ENCODE measurements at regions not wholly inside any gene's neighbourhood (a gene's known extent, or its start where the extent isn't known, plus 50 kb on each side); places are given as distances from the start of the nearest gene placed in this dataset.

GRCh38 chr14:101357559-101358319 lies 203.6 kb upstream of the DIO3 start:
- Mint-ChIP-seq H3K27ac (no peak overlapping the region), H3K4me1 (no peaks in the 10 kb centered on the region), H3K27me3 (peaks cover 15 to 37% of the 10 kb centered on the region in 2 donors), H3K36me3 (no peaks in the 10 kb centered on the region), H3K9me3 (peaks cover 2 to 13% (median 5%) of the 10 kb centered on the region in 5 donors), H3K4me3 (no peak overlapping the region)
- ChIA-PET CTCF (no interaction called here), POLR2A (no interaction called here)
- no peaks in the 10 kb centered on the region for H3K9me3 ChIP-seq (ENCODE audit: low read length)
- H3K4me1 ChIP-seq (ENCODE audit: insufficient read depth, low read length): no peaks in the 10 kb centered on the region
- no peak overlapping the region for H3K27ac ChIP-seq (ENCODE audit: low read depth, low read length)
- H3K27me3 ChIP-seq (ENCODE audit: insufficient read depth, low read length, poor library complexity, severe bottlenecking): no peaks in the 10 kb centered on the region
- DNase-seq: no peak
- no peaks in the 10 kb centered on the region for H3K36me3 ChIP-seq (ENCODE audit: insufficient read depth, low read length)
- H3K4me3 ChIP-seq (ENCODE audit: low read length): no peak overlapping the region

- no peaks in the 10 kb centered on the region for H3K4me1 ChIP-seq (ENCODE audit: insufficient read depth, low read length)
- Mint-ChIP-seq H3K27me3 (peaks cover 15 to 45% of the 10 kb centered on the region in 2 donors), H3K27ac (no peak overlapping the region), H3K4me1 (no peaks in the 10 kb centered on the region), H3K36me3 (no peaks in the 10 kb centered on the region), H3K9me3 (peaks cover 2 to 13% (median 5%) of the 10 kb centered on the region in 5 donors), H3K4me3 (no peak overlapping the region)
- POLR2A ChIA-PET: no interaction called here
- CTCF ChIA-PET: no interaction called here
- H3K36me3 ChIP-seq (ENCODE audit: insufficient read depth, low read length): no peaks in the 10 kb centered on the region
- no peaks in the 10 kb centered on the region for H3K9me3 ChIP-seq (ENCODE audit: low read length)
- no peak overlapping the region for H3K27ac ChIP-seq (ENCODE audit: low read depth, low read length)
- no peak overlapping the region for H3K4me3 ChIP-seq (ENCODE audit: low read length)
- no peak for DNase-seq
- H3K27me3 ChIP-seq (ENCODE audit: insufficient read depth, low read length, poor library complexity, severe bottlenecking): no peaks in the 10 kb centered on the region
Measured at GRCh38 chr14:101358320-101359125, 202.8 kb upstream of the DIO3 start.

- Mint-ChIP-seq H3K4me3 (no peak overlapping the region), H3K36me3 (no peaks in the 10 kb centered on the region), H3K27me3 (peaks cover 14 to 51% of the 10 kb centered on the region in 2 donors), H3K9me3 (peaks cover 0 to 13% (median 3%) of the 10 kb centered on the region in 5 donors), H3K27ac (no peak overlapping the region), H3K4me1 (no peaks in the 10 kb centered on the region)
- Histone ChIP-seq H3K4me1 (ENCODE audit: insufficient read depth, low read length) (no peaks in the 10 kb centered on the region), H3K36me3 (ENCODE audit: insufficient read depth, low read length) (no peaks in the 10 kb centered on the region), H3K27ac (ENCODE audit: low read depth, low read length) (no peak overlapping the region), H3K9me3 (ENCODE audit: low read length) (no peaks in the 10 kb centered on the region), H3K27me3 (ENCODE audit: insufficient read depth, low read length, poor library complexity, severe bottlenecking) (no peaks in the 10 kb centered on the region), H3K4me3 (ENCODE audit: low read length) (no peak overlapping the region)
- no peak for DNase-seq
- CTCF ChIA-PET: interaction anchor here (0.7 kb wide), 1 partner anchor 14 kb away, joined by 3 read pairs; no protein-coding TSS in a partner anchor
- POLR2A ChIA-PET: no interaction called here
Measured at GRCh38 chr14:101359221-101360053, 201.9 kb upstream of the DIO3 start.

- Histone ChIP-seq H3K27me3 (ENCODE audit: insufficient read depth, low read length, poor library complexity, severe bottlenecking) (no peaks in the 10 kb centered on the region), H3K36me3 (ENCODE audit: insufficient read depth, low read length) (no peaks in the 10 kb centered on the region), H3K4me3 (ENCODE audit: low read length) (no peak overlapping the region), H3K9me3 (ENCODE audit: low read length) (no peaks in the 10 kb centered on the region), H3K27ac (ENCODE audit: low read depth, low read length) (no peak overlapping the region), H3K4me1 (ENCODE audit: insufficient read depth, low read length) (no peaks in the 10 kb centered on the region)
- Mint-ChIP-seq H3K4me3 (no peak overlapping the region), H3K27ac (peak overlapping the region in 1 of 8 donors; percentile 8), H3K4me1 (no peaks in the 10 kb centered on the region), H3K27me3 (peaks cover 13 to 48% of the 10 kb centered on the region in 2 donors), H3K9me3 (peaks cover 0 to 6% (median 2%) of the 10 kb centered on the region in 5 donors), H3K36me3 (no peaks in the 10 kb centered on the region)
- no peak for DNase-seq
- ChIA-PET POLR2A (no interaction called here), CTCF (interaction anchor here (0.7 kb wide), 1 partner anchor 13 kb away, joined by 3 read pairs; no protein-coding TSS in a partner anchor)
Measured at GRCh38 chr14:101360054-101360911, 201.0 kb upstream of the DIO3 start.

GRCh38 chr14:101361044-101361443 lies 200.3 kb upstream of the DIO3 start:
- H3K4me3 Mint-ChIP-seq: no peak overlapping the region
- peaks cover 13 to 43% of the 10 kb centered on the region in 2 donors for H3K27me3 Mint-ChIP-seq
- no peak overlapping the region for H3K27ac ChIP-seq (ENCODE audit: low read depth, low read length)
- H3K4me1 ChIP-seq (ENCODE audit: insufficient read depth, low read length): no peaks in the 10 kb centered on the region
- no peaks in the 10 kb centered on the region for H3K4me1 Mint-ChIP-seq
- H3K36me3 ChIP-seq (ENCODE audit: insufficient read depth, low read length): no peaks in the 10 kb centered on the region
- no peak for DNase-seq
- POLR2A ChIA-PET: no interaction called here
- no peaks in the 10 kb centered on the region for H3K27me3 ChIP-seq (ENCODE audit: insufficient read depth, low read length, poor library complexity, severe bottlenecking)
- CTCF ChIA-PET: no interaction called here
- H3K9me3 Mint-ChIP-seq: peaks cover 0 to 6% (median 2%) of the 10 kb centered on the region in 5 donors
- H3K27ac Mint-ChIP-seq: no peak overlapping the region
- no peaks in the 10 kb centered on the region for H3K9me3 ChIP-seq (ENCODE audit: low read length)
- H3K36me3 Mint-ChIP-seq: no peaks in the 10 kb centered on the region
- H3K4me3 ChIP-seq (ENCODE audit: low read length): no peak overlapping the region

- no peaks in the 10 kb centered on the region for H3K27me3 ChIP-seq (ENCODE audit: insufficient read depth, low read length, poor library complexity, severe bottlenecking)
- H3K27me3 Mint-ChIP-seq: peaks cover 13 to 41% of the 10 kb centered on the region in 2 donors
- POLR2A ChIA-PET: no interaction called here
Measured at GRCh38 chr14:101361451-101362433, 199.6 kb upstream of the DIO3 start.

More at GRCh38 chr14:101361451-101362433, 199.6 kb upstream of the DIO3 start:
- H3K27ac Mint-ChIP-seq: no peak overlapping the region
- no peak overlapping the region for H3K4me3 Mint-ChIP-seq
- H3K36me3 Mint-ChIP-seq: no peaks in the 10 kb centered on the region
- no peaks in the 10 kb centered on the region for H3K9me3 ChIP-seq (ENCODE audit: low read length)
- no peaks in the 10 kb centered on the region for H3K36me3 ChIP-seq (ENCODE audit: insufficient read depth, low read length)
- no peaks in the 10 kb centered on the region for H3K4me1 ChIP-seq (ENCODE audit: insufficient read depth, low read length)
- no peak for DNase-seq
- no peak overlapping the region for H3K4me3 ChIP-seq (ENCODE audit: low read length)
- H3K27ac ChIP-seq (ENCODE audit: low read depth, low read length): no peak overlapping the region
- no peaks in the 10 kb centered on the region for H3K4me1 Mint-ChIP-seq
- CTCF ChIA-PET: no interaction called here
- peaks cover 0 to 4% (median 0%) of the 10 kb centered on the region in 5 donors for H3K9me3 Mint-ChIP-seq
